GM12891 (cell line): ENCODE measurements at regions not wholly inside any gene's neighbourhood (a gene's known extent, or its start where the extent isn't known, plus 50 kb on each side); places are given as distances from the start of the nearest gene placed in this dataset.

Experiments
- PAX5 ChIP-seq: IDR thresholded peaks from 2 replicates; pipeline ENCODE4 v1.6.1; 2011; ENCODE audit warnings: low read length, moderate library complexity, mild to moderate bottlenecking; ENCODE audit not compliant: insufficient read depth, severe bottlenecking
- POLR2AphosphoS5 ChIP-seq: IDR thresholded peaks from 2 replicates; pipeline ENCODE4 v1.6.1; 2011; ENCODE audit warnings: low read depth, low read length, control low read depth
- TAF1 ChIP-seq: IDR thresholded peaks from 2 replicates; pipeline ENCODE4 v1.6.1; 2011; ENCODE audit warnings: low read depth, low read length, control low read depth

- no peak for TF ChIP-seq TAF1
- TF ChIP-seq POLR2AphosphoS5 = no peak
- no peak for TF ChIP-seq PAX5
These were observed 109.3 kb downstream of the GTPBP8 start for GRCh38 chr3:113100063-113100462.
